ENCODE measurements at regions not wholly inside any gene's neighbourhood (a gene's known extent, or its start where the extent isn't known, plus 50 kb on each side); places are given as distances from the start of the nearest gene placed in this dataset.
"Not testable (repeated sequence)": the region's sequence is repeated elsewhere in the genome, so short reads cannot be mapped to it uniquely, and the experiment has no call there.

GRCh38 chr10:42149027-42149700 lies 489.2 kb downstream of the ZNF33B start:
- Mint-ChIP-seq H3K27me3 (no peaks in the 10 kb centered on the region), H3K4me1 (no peaks in the 10 kb centered on the region), H3K9me3 (peaks cover 7 to 31% (median 22%) of the 10 kb centered on the region in 5 donors), H3K4me3 (no peak overlapping the region), H3K36me3 (no peaks in the 10 kb centered on the region), H3K27ac (no peak overlapping the region)
- H3K4me3 ChIP-seq (ENCODE audit: low read length): no peak overlapping the region
- no peaks in the 10 kb centered on the region for H3K27me3 ChIP-seq (ENCODE audit: insufficient read depth, low read length, poor library complexity, severe bottlenecking)
- no peaks in the 10 kb centered on the region for H3K9me3 ChIP-seq (ENCODE audit: low read length)
- CTCF ChIA-PET: no interaction called here
- no peaks in the 10 kb centered on the region for H3K4me1 ChIP-seq (ENCODE audit: insufficient read depth, low read length)
- POLR2A ChIA-PET: no interaction called here
- no peaks in the 10 kb centered on the region for H3K36me3 ChIP-seq (ENCODE audit: insufficient read depth, low read length)
- no peak overlapping the region for H3K27ac ChIP-seq (ENCODE audit: low read depth, low read length)
- DNase-seq: no peak

GRCh38 chr10:42146165-42146564 lies 492.2 kb downstream of the ZNF33B start:
- POLR2A ChIA-PET; H3K9me3 ChIP-seq (ENCODE audit: low read length); H3K36me3 ChIP-seq (ENCODE audit: insufficient read depth, low read length); H3K4me1 Mint-ChIP-seq; H3K27me3 ChIP-seq (ENCODE audit: insufficient read depth, low read length, poor library complexity, severe bottlenecking); DNase-seq; H3K4me3 ChIP-seq (ENCODE audit: low read length); H3K27me3 Mint-ChIP-seq; H3K27ac Mint-ChIP-seq; H3K27ac ChIP-seq (ENCODE audit: low read depth, low read length); CTCF ChIA-PET; H3K36me3 Mint-ChIP-seq; H3K4me1 ChIP-seq (ENCODE audit: insufficient read depth, low read length); H3K4me3 Mint-ChIP-seq: not testable (repeated sequence)
- peaks cover 11 to 53% (median 30%) of the 10 kb centered on the region in 5 donors for H3K9me3 Mint-ChIP-seq

GRCh38 chr10:42138023-42138422 lies 500.3 kb downstream of the ZNF33B start:
- H3K9me3 ChIP-seq (ENCODE audit: low read length); CTCF ChIA-PET; H3K4me1 ChIP-seq (ENCODE audit: insufficient read depth, low read length); POLR2A ChIA-PET; H3K27me3 Mint-ChIP-seq; H3K4me3 Mint-ChIP-seq; H3K4me3 ChIP-seq (ENCODE audit: low read length); DNase-seq; H3K27ac Mint-ChIP-seq; H3K36me3 Mint-ChIP-seq; H3K27ac ChIP-seq (ENCODE audit: low read depth, low read length); H3K27me3 ChIP-seq (ENCODE audit: insufficient read depth, low read length, poor library complexity, severe bottlenecking); H3K4me1 Mint-ChIP-seq; H3K36me3 ChIP-seq (ENCODE audit: insufficient read depth, low read length): not testable (repeated sequence)
- peaks cover 6 to 24% (median 11%) of the 10 kb centered on the region in 5 donors for H3K9me3 Mint-ChIP-seq

DNA sequence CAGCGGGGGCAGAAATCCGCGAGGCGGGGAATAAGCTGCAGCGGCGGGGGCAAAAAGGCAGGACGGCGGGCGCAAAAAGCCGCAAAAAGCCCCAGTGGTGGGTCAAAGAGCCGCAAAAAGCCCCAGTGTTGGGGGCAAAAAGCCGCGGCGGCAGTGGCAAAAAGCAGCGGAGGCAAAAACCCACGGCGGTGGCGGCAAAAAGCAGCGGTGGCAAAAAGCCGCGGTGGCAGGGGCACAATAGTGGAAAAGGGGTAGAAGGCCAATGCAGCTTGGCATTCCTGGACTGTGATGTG lies 525.3 kb downstream of the ZNF33B start:
- H3K27ac Mint-ChIP-seq: no peak overlapping the region
- peaks cover 5 to 27% (median 12%) of the 10 kb centered on the region in 5 donors for H3K9me3 Mint-ChIP-seq
- no peaks in the 10 kb centered on the region for H3K27me3 ChIP-seq (ENCODE audit: insufficient read depth, low read length, poor library complexity, severe bottlenecking)
- H3K4me1 Mint-ChIP-seq: no peaks in the 10 kb centered on the region
- ChIA-PET CTCF (no interaction called here), POLR2A (no interaction called here)
- H3K36me3 Mint-ChIP-seq: no peaks in the 10 kb centered on the region
- no peaks in the 10 kb centered on the region for H3K9me3 ChIP-seq (ENCODE audit: low read length)
- H3K4me3 ChIP-seq (ENCODE audit: low read length): no peak overlapping the region
- no peak for DNase-seq
- H3K27ac ChIP-seq (ENCODE audit: low read depth, low read length): no peak overlapping the region
- H3K4me3 Mint-ChIP-seq: no peak overlapping the region
- H3K4me1 ChIP-seq (ENCODE audit: insufficient read depth, low read length): no peaks in the 10 kb centered on the region
- no peaks in the 10 kb centered on the region for H3K27me3 Mint-ChIP-seq
- H3K36me3 ChIP-seq (ENCODE audit: insufficient read depth, low read length): no peaks in the 10 kb centered on the region

DNA sequence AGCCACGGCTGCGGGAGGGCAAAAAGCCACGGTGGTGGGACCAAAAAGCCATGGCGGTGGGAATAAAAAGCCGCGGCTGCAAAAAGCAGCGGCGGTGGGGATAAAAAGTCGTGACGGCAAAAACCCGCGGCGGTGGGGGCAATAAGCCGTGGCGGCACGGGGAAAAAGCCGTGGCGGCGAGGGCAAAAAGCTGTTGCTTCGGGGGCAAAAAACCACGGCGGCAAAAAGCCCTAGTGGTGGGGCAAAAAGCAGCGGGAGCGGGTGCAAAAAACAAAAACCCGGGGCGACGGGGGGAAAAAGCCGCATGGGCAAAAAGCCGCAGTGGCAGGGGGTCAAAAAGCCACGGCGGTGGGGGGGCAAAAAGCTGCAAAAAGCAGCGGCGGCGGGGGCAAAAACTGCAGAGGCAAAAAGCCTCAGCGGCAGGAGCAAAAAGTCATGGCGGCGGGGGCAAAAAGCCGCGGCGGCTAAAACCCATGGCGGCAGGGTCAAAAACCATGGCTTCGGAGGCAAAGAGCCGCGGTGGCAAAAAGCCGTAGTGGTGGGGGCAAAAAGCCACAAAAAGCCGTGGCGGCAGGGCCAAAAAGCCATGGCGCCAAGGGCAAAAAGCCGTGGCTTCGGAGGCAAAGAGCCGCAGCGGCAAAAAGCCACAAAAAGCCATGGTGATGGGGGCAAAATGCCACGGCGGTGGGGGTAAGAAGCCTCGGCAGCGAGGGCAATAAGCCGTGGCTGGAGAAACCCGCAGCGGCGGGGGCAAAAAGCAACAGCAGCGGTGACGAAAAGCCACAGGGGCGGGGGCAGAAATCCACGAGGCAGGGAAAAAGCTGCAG lies 525.8 kb downstream of the ZNF33B start:
- peaks cover 5 to 27% (median 12%) of the 10 kb centered on the region in 5 donors for H3K9me3 Mint-ChIP-seq
- no peaks in the 10 kb centered on the region for H3K27me3 Mint-ChIP-seq
- CTCF ChIA-PET: no interaction called here

DNA sequence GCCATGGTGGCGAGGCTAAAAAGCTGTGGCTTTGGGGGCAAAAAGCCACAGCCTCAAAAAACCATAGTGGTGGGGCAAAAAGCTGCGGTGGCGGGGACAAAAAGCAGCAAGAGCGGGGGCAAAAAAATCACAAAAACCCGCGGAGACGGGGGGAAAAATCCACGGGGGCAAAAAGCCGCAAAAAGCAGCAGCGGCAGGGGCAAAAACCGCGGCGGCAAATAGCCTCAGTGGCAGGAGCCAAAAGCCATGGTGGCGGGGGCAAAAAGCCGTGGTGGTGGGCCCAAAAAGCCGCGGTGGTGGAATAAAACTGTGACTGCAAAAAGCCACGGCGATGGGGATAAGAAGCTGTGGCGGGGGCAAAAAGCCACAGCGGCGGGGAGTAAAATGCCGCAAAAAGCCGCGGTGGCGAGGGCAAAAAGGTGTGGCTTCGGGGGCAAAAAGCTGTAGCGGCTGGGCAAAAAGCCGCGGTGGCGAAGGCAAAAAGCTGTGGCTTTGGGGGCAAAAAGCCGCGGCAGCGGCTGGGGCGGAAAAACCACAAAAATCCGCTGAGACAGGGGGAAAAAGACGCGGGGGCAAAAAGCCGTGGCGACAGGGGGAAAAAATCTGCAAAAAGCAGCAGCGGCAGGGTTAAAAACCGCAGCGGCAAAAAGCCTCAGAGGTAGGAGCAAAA lies 526.6 kb downstream of the ZNF33B start:
- no peak for DNase-seq
- no peak overlapping the region for H3K4me3 Mint-ChIP-seq
- H3K36me3 Mint-ChIP-seq: no peaks in the 10 kb centered on the region
- Histone ChIP-seq H3K27ac (ENCODE audit: low read depth, low read length) (no peak overlapping the region), H3K36me3 (ENCODE audit: insufficient read depth, low read length) (no peaks in the 10 kb centered on the region), H3K9me3 (ENCODE audit: low read length) (no peaks in the 10 kb centered on the region), H3K27me3 (ENCODE audit: insufficient read depth, low read length, poor library complexity, severe bottlenecking) (no peaks in the 10 kb centered on the region), H3K4me1 (ENCODE audit: insufficient read depth, low read length) (no peaks in the 10 kb centered on the region), H3K4me3 (ENCODE audit: low read length) (no peak overlapping the region)
- H3K9me3 Mint-ChIP-seq: peaks cover 5 to 24% (median 11%) of the 10 kb centered on the region in 5 donors
- no peak overlapping the region for H3K27ac Mint-ChIP-seq
- H3K4me1 Mint-ChIP-seq: no peaks in the 10 kb centered on the region
- no peaks in the 10 kb centered on the region for H3K27me3 Mint-ChIP-seq
- ChIA-PET CTCF (no interaction called here), POLR2A (no interaction called here)

More for the DNA sequence above, 525.8 kb downstream of the ZNF33B start:
- Histone ChIP-seq H3K4me1 (ENCODE audit: insufficient read depth, low read length) (no peaks in the 10 kb centered on the region), H3K36me3 (ENCODE audit: insufficient read depth, low read length) (no peaks in the 10 kb centered on the region), H3K4me3 (ENCODE audit: low read length) (no peak overlapping the region), H3K9me3 (ENCODE audit: low read length) (no peaks in the 10 kb centered on the region), H3K27ac (ENCODE audit: low read depth, low read length) (no peak overlapping the region), H3K27me3 (ENCODE audit: insufficient read depth, low read length, poor library complexity, severe bottlenecking) (no peaks in the 10 kb centered on the region)
- no peak overlapping the region for H3K4me3 Mint-ChIP-seq
- no peaks in the 10 kb centered on the region for H3K4me1 Mint-ChIP-seq
- no peak overlapping the region for H3K27ac Mint-ChIP-seq
- DNase-seq: no peak
- H3K36me3 Mint-ChIP-seq: no peaks in the 10 kb centered on the region
- POLR2A ChIA-PET: no interaction called here

- H3K27me3 Mint-ChIP-seq: no peaks in the 10 kb centered on the region
- no peaks in the 10 kb centered on the region for H3K4me1 Mint-ChIP-seq
- CTCF ChIA-PET: no interaction called here
- no peaks in the 10 kb centered on the region for H3K27me3 ChIP-seq (ENCODE audit: insufficient read depth, low read length, poor library complexity, severe bottlenecking)
- no peak overlapping the region for H3K27ac Mint-ChIP-seq
- H3K4me1 ChIP-seq (ENCODE audit: insufficient read depth, low read length): no peaks in the 10 kb centered on the region
- no peaks in the 10 kb centered on the region for H3K36me3 ChIP-seq (ENCODE audit: insufficient read depth, low read length)
- POLR2A ChIA-PET: no interaction called here
- H3K27ac ChIP-seq (ENCODE audit: low read depth, low read length): no peak overlapping the region
- H3K4me3 Mint-ChIP-seq: no peak overlapping the region
- no peaks in the 10 kb centered on the region for H3K36me3 Mint-ChIP-seq
- no peak for DNase-seq
- H3K4me3 ChIP-seq (ENCODE audit: low read length): no peak overlapping the region
- H3K9me3 Mint-ChIP-seq: peaks cover 10 to 25% (median 10%) of the 10 kb centered on the region in 5 donors
- no peaks in the 10 kb centered on the region for H3K9me3 ChIP-seq (ENCODE audit: low read length)
Observed at GRCh38 chr10:42111076-42111475, 527.3 kb downstream of the ZNF33B start.
